ENCODE measurements at regions not wholly inside any gene's neighbourhood (a gene's known extent, or its start where the extent isn't known, plus 50 kb on each side); places are given as distances from the start of the nearest gene placed in this dataset.

GRCh38 chr17:62868723-62869122 lies 60.6 kb upstream of the MARCHF10 start:
- peaks cover 22 to 39% of the 10 kb centered on the region in 2 experiments; a peak in 4 of 5 replicates for H3K27me3 ChIP-seq (ENCODE audit: control insufficient read depth in 2 of 2, insufficient read depth in 2 of 2, low read length in 2 of 2)
- ATAC-seq (no peak), FAIRE-seq (no peak), DNase-seq (ENCODE audit: extremely low read depth in 1 of 4, low spot score in 3 of 4) (no peak)
- intact Hi-C loops (cut with micrococcal nuclease) (no loop called here), in situ Hi-C loops (cut with MboI) (no loop called here)
- H3K4me3 ChIP-seq: no peak overlapping the region
- H3K4me1 ChIP-seq (replicated peaks in 1 of 2; ENCODE audit: control insufficient read depth in 2 of 2, insufficient read depth in 2 of 2, low read length in 2 of 2): no peaks in the 10 kb centered on the region
- TF ChIP-seq USF1 (CRISPR knock-in tag; IDR thresholded peaks at IDR 0.05) (no peak), TCFL5 (CRISPR knock-in tag; conservative IDR thresholded peaks at IDR 0.05) (no peak), ZNF280B (CRISPR knock-in tag; IDR thresholded peaks at IDR 0.05) (no peak), EGR1 (conservative IDR thresholded peaks at IDR 0.05) (no peak), ZFP1 (CRISPR knock-in tag; IDR thresholded peaks at IDR 0.05) (no peak), ILF3 (IDR thresholded peaks at IDR 0.05; ENCODE audit: borderline replicate concordance) (no peak), MCM3 (IDR thresholded peaks at IDR 0.05) (no peak), ZNF133 (CRISPR knock-in tag; IDR thresholded peaks at IDR 0.05) (no peak), ZNF395 (CRISPR knock-in tag; IDR thresholded peaks at IDR 0.05) (no peak), ZNF57 (CRISPR knock-in tag; IDR thresholded peaks at IDR 0.05) (no peak), XRCC3 (IDR thresholded peaks at IDR 0.05) (no peak), PML (IDR thresholded peaks at IDR 0.05; ENCODE audit: low read length) (no peak), EP400 (IDR thresholded peaks at IDR 0.05) (no peak)
- H3K4me2 ChIP-seq (ENCODE audit: insufficient read depth, low read length): no peak overlapping the region
- H2AFZ ChIP-seq (ENCODE audit: low read depth, low read length): no peak overlapping the region
- H3K27ac ChIP-seq (ENCODE audit: extremely low read depth, low read depth, low read length): no peak overlapping the region
- H3K79me2 ChIP-seq (ENCODE audit: control insufficient read depth, insufficient read depth, low read length): no peaks in the 10 kb centered on the region
- no peaks in the 10 kb centered on the region for H3K9me1 ChIP-seq (ENCODE audit: control insufficient read depth, insufficient read depth, low read length)
- H3K9ac ChIP-seq (ENCODE audit: insufficient read depth in 1 of 2, low read depth in 2 of 2, low read length in 2 of 2): no peak overlapping the region
- no peaks in the 10 kb centered on the region for H3K9me3 ChIP-seq (replicated peaks; ENCODE audit: control insufficient read depth, insufficient read depth, low read depth, low read length)
- ChIA-PET CTCF (ENCODE audit: low intra/inter-chr PET ratio) (no interaction called here), POLR2A (interaction anchor here (0.7 to 1.2 kb wide), 2 partner anchors 10 to 16 kb away, joined by 3 to 6 read pairs; no protein-coding TSS in a partner anchor)
- WGBS (ENCODE audit: insufficient coverage, low coverage, missing lambda C conversion rate): 3% methylated on average over 2 of the region's 2 CpGs
- no peaks in the 10 kb centered on the region; the same call in 1 of the 2 replicates for H4K20me1 ChIP-seq (replicated peaks; ENCODE audit: control insufficient read depth, insufficient read depth, low read length)
- H3K36me3 ChIP-seq (ENCODE audit: control insufficient read depth, insufficient read depth, low read length): no peaks in the 10 kb centered on the region
- BruUV-seq (replicated peaks): no TSS peak
